ENCODE measurements at regions not wholly inside any gene's neighbourhood (a gene's known extent, or its start where the extent isn't known, plus 50 kb on each side); places are given as distances from the start of the nearest gene placed in this dataset.

DNA sequence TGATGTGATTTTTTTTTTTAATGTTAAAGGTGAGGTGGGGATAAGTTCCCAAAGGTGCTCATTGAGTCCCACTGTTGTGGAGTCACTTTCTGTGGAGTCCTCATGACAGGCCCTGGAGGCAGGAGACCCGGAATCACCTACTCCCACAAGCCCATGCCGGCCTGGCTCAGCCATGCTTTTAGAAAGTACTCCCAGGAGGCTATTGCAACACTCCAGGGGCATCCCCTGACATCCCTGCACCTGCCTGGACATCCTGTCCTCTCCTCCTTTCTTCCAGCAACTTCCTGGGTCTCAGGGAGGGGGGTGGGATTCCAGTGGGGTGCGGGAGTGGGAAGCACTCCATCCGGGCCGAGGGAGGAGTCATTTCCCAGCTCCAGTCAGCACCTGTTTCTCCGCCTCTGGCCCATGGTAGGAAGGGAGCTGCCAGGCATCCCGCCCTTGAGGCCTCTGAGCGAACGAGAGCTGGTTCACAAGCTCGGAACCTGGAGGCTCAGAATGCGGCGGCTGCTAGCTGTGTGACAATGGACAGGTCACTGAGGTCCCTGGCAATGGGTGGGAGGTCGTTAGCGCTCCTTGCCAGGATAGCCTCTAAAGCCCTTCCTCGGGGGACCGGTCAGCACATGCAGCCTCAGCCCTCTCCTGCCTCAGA, 163.9 kb upstream of the ID2 start:
- WGBS, result 90% methylated on average over 16 of the region's 16 CpGs
- H3K27ac ChIP-seq (ENCODE audit: low read depth in 1 of 2, low read length in 2 of 2), result no peak overlapping the region

More for the DNA sequence above, 163.9 kb upstream of the ID2 start:
- no peak overlapping the region for H3K9ac ChIP-seq (ENCODE audit: low read depth in 1 of 2, low read length in 2 of 2)
- no peaks in the 10 kb centered on the region for H3K36me3 ChIP-seq (ENCODE audit: control insufficient read depth in 4 of 4, insufficient read depth in 3 of 4, low read depth in 1 of 4, low read length in 3 of 4)
- no peaks in the 10 kb centered on the region for H3K9me3 ChIP-seq (ENCODE audit: control insufficient read depth in 4 of 4, low read length in 3 of 4)
- TF ChIP-seq MAX (IDR thresholded peaks at IDR 0.05) (no peak), RXRA (IDR thresholded peaks at IDR 0.05) (no peak), NR2F2 (IDR thresholded peaks at IDR 0.05) (no peak), REST (IDR thresholded peaks at IDR 0.05) (no peak), TAF1 (conservative IDR thresholded peaks at IDR 0.05) (no peak), ZBTB33 (IDR thresholded peaks at IDR 0.05) (no peak), EGR1 (IDR thresholded peaks at IDR 0.05; ENCODE audit: low read depth in 2 of 2) (no peak), JUND (IDR thresholded peaks at IDR 0.05) (no peak), YY1 (IDR thresholded peaks at IDR 0.05) (no peak), FOXA2 (IDR thresholded peaks at IDR 0.05) (no peak), CTCF (IDR thresholded peaks at IDR 0.05; ENCODE audit: low read depth, low read length, missing input control) (no peak), RAD21 (IDR thresholded peaks at IDR 0.05) (no peak)
- TF ChIP-seq, protein P1, sequence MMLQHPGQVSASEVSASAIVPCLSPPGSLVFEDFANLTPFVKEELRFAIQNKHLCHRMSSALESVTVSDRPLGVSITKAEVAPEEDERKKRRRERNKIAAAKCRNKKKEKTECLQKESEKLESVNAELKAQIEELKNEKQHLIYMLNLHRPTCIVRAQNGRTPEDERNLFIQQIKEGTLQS (IDR thresholded peaks at IDR 0.05), result no peak
- no peak overlapping the region for H3K4me3 ChIP-seq (ENCODE audit: low read depth in 1 of 3, low read length in 3 of 3)
- no peaks in the 10 kb centered on the region for H3K27me3 ChIP-seq (ENCODE audit: control insufficient read depth in 4 of 4, insufficient read depth in 4 of 4, low read length in 3 of 4)
- no peaks in the 10 kb centered on the region for H3K4me1 ChIP-seq (ENCODE audit: control insufficient read depth in 4 of 4, insufficient read depth in 4 of 4, low read length in 3 of 4)
- DNase-seq (ENCODE audit: low spot score), result no peak
